NCI-H748 (cell line): ENCODE measurements at regions not wholly inside any gene's neighbourhood (a gene's known extent, or its start where the extent isn't known, plus 50 kb on each side); places are given as distances from the start of the nearest gene placed in this dataset.

Experiments
- DNase-seq: peaks from one replicate; lab custom pipeline; 2025; ENCODE audit not compliant: unreplicated experiment; lab: John Stamatoyannopoulos, UW

GRCh38 chr10:107230887-107231286 is 66.4 kb upstream of the SORCS1 start:
- no peak for DNase-seq

DNA sequence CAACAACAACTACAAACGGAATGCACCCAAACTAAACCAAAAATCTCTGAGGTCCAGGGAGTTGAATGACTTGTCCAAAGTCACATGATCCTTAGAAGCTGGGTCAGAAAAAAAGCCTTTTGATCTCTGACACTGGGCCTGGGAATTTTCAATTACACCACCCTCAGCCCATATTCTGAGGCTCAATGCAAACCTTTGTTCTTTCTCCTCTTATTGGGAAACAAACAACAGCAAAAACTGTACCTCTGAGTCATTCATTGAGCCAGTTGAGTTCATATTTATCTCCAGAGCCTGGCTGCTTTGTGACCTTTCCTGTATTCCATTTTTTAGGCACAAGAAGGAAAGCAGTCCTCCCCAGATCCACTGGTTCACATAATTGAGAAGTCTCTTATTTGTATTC is 51.2 kb upstream of the SORCS1 start:
- DNase-seq = no peak
